ENCODE measurements at regions not wholly inside any gene's neighbourhood (a gene's known extent, or its start where the extent isn't known, plus 50 kb on each side); places are given as distances from the start of the nearest gene placed in this dataset.

DNA sequence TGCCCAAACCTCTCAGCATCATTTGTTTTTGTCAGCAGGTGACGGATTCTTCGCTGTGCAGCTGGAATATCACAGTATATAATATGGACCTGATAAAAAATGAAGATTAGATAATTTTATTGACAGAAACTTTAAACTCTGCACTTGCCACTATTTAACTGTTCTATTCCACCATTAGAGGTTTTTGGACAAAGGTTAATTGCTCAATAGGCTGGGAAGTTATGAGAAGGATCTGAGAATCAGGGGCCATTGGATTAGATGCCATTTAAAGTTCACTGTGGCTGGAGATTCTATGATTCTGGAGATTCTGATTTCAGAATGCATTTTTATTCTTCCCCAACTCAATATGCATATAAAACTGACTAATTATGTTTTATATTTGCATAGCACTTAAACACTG, 59.8 kb upstream of the ANXA1 start:
- TF ChIP-seq, protein P1, sequence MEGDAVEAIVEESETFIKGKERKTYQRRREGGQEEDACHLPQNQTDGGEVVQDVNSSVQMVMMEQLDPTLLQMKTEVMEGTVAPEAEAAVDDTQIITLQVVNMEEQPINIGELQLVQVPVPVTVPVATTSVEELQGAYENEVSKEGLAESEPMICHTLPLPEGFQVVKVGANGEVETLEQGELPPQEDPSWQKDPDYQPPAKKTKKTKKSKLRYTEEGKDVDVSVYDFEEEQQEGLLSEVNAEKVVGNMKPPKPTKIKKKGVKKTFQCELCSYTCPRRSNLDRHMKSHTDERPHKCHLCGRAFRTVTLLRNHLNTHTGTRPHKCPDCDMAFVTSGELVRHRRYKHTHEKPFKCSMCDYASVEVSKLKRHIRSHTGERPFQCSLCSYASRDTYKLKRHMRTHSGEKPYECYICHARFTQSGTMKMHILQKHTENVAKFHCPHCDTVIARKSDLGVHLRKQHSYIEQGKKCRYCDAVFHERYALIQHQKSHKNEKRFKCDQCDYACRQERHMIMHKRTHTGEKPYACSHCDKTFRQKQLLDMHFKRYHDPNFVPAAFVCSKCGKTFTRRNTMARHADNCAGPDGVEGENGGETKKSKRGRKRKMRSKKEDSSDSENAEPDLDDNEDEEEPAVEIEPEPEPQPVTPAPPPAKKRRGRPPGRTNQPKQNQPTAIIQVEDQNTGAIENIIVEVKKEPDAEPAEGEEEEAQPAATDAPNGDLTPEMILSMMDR (IDR thresholded peaks at IDR 0.05; ENCODE audit: insufficient read depth, low read length) = no peak
- no peak for TF ChIP-seq REST (IDR thresholded peaks at IDR 0.05; ENCODE audit: insufficient replicate concordance, low read depth)
- no peak for TF ChIP-seq SPI1 (IDR thresholded peaks at IDR 0.05; ENCODE audit: borderline replicate concordance, low read depth)

Data from HL-60 (cell line).